GM23248 (cell line): ENCODE measurements at regions not wholly inside any gene's neighbourhood (a gene's known extent, or its start where the extent isn't known, plus 50 kb on each side); places are given as distances from the start of the nearest gene placed in this dataset.

Source experiments
- EZH2 ChIP-seq: fragments of 200-600 bp; sonication (generic); IDR thresholded peaks from 2 replicates; pipeline ENCODE4 v1.6.1; 2018; ENCODE audit warnings: antibody characterized with exemption, mild to moderate bottlenecking; ENCODE audit not compliant: insufficient read depth, poor library complexity, severe bottlenecking
- EZH2phosphoT487 ChIP-seq: fragments of 200-600 bp; sonication (generic); IDR thresholded peaks from 2 replicates; pipeline ENCODE4 v1.6.1; 2018; ENCODE audit warnings: antibody characterized with exemption, moderate library complexity, mild to moderate bottlenecking, low read depth; ENCODE audit not compliant: insufficient read depth

GRCh38 chr13:111431206-111431605 lies 110.8 kb downstream of the TEX29 start:
- no peak for TF ChIP-seq EZH2
- TF ChIP-seq EZH2phosphoT487 = no peak
